ENCODE measurements at regions not wholly inside any gene's neighbourhood (a gene's known extent, or its start where the extent isn't known, plus 50 kb on each side); places are given as distances from the start of the nearest gene placed in this dataset.

DNA sequence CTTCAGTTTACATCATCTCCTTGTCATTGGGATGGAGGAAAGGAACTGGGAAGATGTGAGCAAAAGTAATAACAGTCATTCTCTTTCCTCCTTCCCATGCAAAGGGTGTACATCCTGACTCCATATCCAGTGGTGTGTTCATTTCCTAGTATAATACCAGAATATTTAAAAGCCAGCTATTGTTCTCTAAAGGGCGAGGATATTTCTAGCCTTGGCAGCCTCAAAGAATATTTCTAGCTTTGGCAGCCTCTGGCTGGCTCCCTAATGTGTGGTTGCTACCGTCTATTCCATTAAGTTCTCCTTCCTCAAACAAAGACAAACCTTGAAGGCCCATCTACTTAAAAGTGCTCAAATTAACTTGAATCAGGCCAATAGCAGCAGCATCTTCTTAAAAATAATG is 114.0 kb downstream of the FAM76B start:
- no peak overlapping the region for H3K4me3 ChIP-seq (ENCODE audit: low read depth, low read length)
- in situ Hi-C loops (cut with HindIII; ENCODE audit: low sequenced_read_pairs): no loop called here
- no peak for DNase-seq (ENCODE audit: low read depth)
- TF ChIP-seq, protein P1, sequence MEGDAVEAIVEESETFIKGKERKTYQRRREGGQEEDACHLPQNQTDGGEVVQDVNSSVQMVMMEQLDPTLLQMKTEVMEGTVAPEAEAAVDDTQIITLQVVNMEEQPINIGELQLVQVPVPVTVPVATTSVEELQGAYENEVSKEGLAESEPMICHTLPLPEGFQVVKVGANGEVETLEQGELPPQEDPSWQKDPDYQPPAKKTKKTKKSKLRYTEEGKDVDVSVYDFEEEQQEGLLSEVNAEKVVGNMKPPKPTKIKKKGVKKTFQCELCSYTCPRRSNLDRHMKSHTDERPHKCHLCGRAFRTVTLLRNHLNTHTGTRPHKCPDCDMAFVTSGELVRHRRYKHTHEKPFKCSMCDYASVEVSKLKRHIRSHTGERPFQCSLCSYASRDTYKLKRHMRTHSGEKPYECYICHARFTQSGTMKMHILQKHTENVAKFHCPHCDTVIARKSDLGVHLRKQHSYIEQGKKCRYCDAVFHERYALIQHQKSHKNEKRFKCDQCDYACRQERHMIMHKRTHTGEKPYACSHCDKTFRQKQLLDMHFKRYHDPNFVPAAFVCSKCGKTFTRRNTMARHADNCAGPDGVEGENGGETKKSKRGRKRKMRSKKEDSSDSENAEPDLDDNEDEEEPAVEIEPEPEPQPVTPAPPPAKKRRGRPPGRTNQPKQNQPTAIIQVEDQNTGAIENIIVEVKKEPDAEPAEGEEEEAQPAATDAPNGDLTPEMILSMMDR (IDR thresholded peaks at IDR 0.05; ENCODE audit: low read depth, low read length, missing control alignments): no peak

DNA sequence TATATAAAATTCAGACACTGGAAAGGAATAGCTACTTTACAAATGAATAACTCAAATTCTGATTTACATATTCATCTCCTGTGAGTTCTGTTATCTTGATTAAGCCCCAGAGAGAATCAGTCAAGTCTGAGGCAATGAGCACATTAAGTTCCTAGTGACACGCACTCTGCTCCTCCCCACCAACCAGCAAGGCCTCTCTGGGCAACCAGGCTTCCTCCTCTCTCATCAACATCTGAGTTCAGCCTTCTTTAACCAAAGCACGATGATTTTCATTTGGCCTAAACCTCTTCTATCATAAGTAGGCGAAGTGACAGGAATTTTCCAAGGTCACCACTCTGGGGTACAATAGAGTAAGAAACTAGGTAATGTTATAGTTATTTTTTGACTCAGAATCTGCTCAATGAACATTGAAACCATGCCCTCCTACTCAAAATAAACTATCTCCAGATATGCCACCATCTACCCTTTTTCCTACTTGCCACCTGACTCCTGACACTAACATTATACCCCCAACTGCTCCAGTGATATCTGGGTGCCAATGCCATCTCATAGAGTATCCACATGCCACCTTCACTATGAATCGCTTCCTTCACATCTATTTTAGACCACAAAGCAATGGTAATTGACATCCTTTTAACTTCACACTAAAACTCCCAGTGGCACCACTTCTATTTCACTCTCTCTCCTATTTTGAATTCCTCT is 114.8 kb downstream of the FAM76B start:
- no peak overlapping the region for H3K4me3 ChIP-seq (ENCODE audit: low read depth, low read length)
- no peak for DNase-seq (ENCODE audit: low read depth)
- TF ChIP-seq, protein P1 (IDR thresholded peaks at IDR 0.05; ENCODE audit: low read depth, low read length, missing control alignments): no peak
- in situ Hi-C loops (cut with HindIII; ENCODE audit: low sequenced_read_pairs): no loop called here

DNA sequence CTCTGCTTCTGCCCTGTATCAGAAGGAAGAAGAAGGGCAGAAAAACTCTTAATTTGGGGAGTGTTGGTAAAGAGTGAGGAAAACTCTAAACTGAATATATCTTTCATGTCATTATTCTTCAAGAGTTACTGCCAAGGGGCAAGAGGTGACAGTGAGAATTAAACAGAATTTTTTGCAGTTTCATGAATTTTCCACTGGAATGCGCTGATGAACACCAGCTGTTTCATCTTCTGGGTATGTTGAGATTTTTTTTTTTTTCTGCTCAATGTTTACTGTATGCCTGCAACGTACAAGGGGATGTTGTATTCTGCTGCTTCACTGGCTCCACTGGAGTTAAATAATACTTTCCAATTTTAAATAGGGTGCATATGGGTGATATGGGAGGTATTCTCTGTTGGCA is 117.8 kb downstream of the FAM76B start:
- in situ Hi-C loops (cut with HindIII; ENCODE audit: low sequenced_read_pairs): no loop called here
- H3K4me3 ChIP-seq (ENCODE audit: low read depth, low read length): no peak overlapping the region
- TF ChIP-seq, protein P1 (IDR thresholded peaks at IDR 0.05; ENCODE audit: low read depth, low read length, missing control alignments): no peak
- peak; percentile 29 for DNase-seq (ENCODE audit: low read depth)

DNA sequence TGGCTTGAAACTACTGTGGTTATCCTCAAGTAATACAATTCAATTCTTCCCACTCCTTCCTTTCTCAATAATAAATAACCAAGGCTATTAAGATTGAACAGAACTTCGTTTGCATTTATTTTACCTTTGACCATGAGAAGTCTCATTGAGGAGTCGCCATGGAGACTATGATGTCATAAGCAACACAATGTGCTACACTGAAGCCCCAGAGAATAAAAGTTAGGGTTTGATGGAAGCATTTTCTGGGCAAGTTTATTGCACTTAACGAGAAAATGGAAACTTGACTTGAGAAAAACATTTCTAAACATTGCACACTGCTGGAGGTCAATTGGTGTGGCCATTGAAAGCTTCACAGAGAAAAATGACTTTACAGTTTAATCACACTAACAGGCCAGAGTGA is 121.5 kb downstream of the FAM76B start:
- DNase-seq (ENCODE audit: low read depth): no peak
- in situ Hi-C loops (cut with HindIII; ENCODE audit: low sequenced_read_pairs): no loop called here
- no peak overlapping the region for H3K4me3 ChIP-seq (ENCODE audit: low read depth, low read length)
- TF ChIP-seq, protein P1 (IDR thresholded peaks at IDR 0.05; ENCODE audit: low read depth, low read length, missing control alignments): no peak

DNA sequence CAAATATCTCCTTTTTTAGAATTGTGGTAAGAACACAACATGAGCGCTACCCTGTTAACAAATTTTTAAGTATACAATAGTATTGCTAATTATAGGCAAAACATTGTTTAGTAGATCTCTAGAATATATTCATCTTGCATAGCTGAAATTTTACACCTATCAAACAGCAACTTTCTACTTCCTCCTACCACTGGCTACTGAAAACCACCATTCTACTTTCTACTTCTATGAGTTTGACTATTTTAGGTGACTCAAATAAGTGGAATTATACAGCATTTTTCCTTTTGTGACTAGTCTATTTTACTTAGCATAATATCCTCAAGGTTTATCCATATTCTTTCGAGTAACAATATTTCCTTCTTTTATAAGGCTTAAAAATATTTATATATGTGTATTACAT is 128.4 kb downstream of the FAM76B start:
- no peak overlapping the region for H3K4me3 ChIP-seq (ENCODE audit: low read depth, low read length)
- TF ChIP-seq, protein P1 (IDR thresholded peaks at IDR 0.05; ENCODE audit: low read depth, low read length, missing control alignments): no peak
- in situ Hi-C loops (cut with HindIII; ENCODE audit: low sequenced_read_pairs): no loop called here
- no peak for DNase-seq (ENCODE audit: low read depth)

DNA sequence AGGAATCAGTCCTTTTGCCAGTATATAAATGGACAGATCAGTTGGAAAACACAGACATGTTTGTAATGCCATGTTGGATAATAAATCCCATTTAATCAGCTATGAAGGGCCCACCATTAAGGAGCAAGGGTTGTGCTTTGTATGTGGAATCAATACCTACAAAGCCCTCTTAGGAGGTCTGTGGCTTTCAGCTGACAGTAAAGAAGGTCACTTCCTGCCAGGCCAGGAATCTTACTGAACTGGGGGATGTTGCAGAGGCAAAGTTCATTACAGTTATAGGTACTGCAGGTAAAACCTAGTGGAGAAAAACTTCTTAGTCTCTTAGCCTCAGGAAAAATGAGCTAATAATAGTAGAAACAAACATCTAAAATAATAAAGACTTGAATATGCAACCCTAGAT is 129.5 kb downstream of the FAM76B start:
- no peak for DNase-seq (ENCODE audit: low read depth)
- in situ Hi-C loops (cut with HindIII; ENCODE audit: low sequenced_read_pairs): no loop called here
- H3K4me3 ChIP-seq (ENCODE audit: low read depth, low read length): no peak overlapping the region
- TF ChIP-seq, protein P1 (IDR thresholded peaks at IDR 0.05; ENCODE audit: low read depth, low read length, missing control alignments): no peak
